HS-27A (cell line): ENCODE measurements at regions not wholly inside any gene's neighbourhood (a gene's known extent, or its start where the extent isn't known, plus 50 kb on each side); places are given as distances from the start of the nearest gene placed in this dataset.

Source experiments
- DNase-seq: peaks from one replicate; pipeline ENCODE4 v3.0.0-alpha.2; 2012; ENCODE audit warnings: low read depth, missing footprints

GRCh38 chr20:60693496-60694133, 558.4 kb upstream of the CDH4 start:
- no peak for DNase-seq

- no peak for DNase-seq
These were observed 557.3 kb upstream of the CDH4 start for GRCh38 chr20:60694763-60695162.

GRCh38 chr20:60695226-60696000, 556.6 kb upstream of the CDH4 start:
- DNase-seq, result no peak

- DNase-seq, result no peak
These were observed 554.8 kb upstream of the CDH4 start for GRCh38 chr20:60697252-60697651.

GRCh38 chr20:60700728-60701127, 551.3 kb upstream of the CDH4 start:
- DNase-seq, result no peak

- no peak for DNase-seq
These were observed 547.9 kb upstream of the CDH4 start for GRCh38 chr20:60704147-60704546.

GRCh38 chr20:60713396-60713795, 538.7 kb upstream of the CDH4 start:
- DNase-seq, result no peak

GRCh38 chr20:60715172-60715571, 536.9 kb upstream of the CDH4 start:
- DNase-seq, result no peak

GRCh38 chr20:60718743-60719480, 533.1 kb upstream of the CDH4 start:
- no peak for DNase-seq

- no peak for DNase-seq
These were observed 526.7 kb upstream of the CDH4 start for GRCh38 chr20:60725311-60725906.

GRCh38 chr20:60727425-60727824, 524.6 kb upstream of the CDH4 start:
- no peak for DNase-seq

- no peak for DNase-seq
These were observed 523.4 kb upstream of the CDH4 start for GRCh38 chr20:60728705-60729104.

GRCh38 chr20:60729135-60729900, 522.7 kb upstream of the CDH4 start:
- DNase-seq, result no peak

- no peak for DNase-seq
These were observed 519.7 kb upstream of the CDH4 start for GRCh38 chr20:60732322-60732721.

- DNase-seq, result no peak
These were observed 504.0 kb upstream of the CDH4 start for GRCh38 chr20:60748086-60748485.

GRCh38 chr20:60749804-60750602, 502.1 kb upstream of the CDH4 start:
- no peak for DNase-seq

- no peak for DNase-seq
These were observed 501.2 kb upstream of the CDH4 start for GRCh38 chr20:60750909-60751308.

- no peak for DNase-seq
These were observed 500.2 kb upstream of the CDH4 start for GRCh38 chr20:60751826-60752225.

GRCh38 chr20:60752741-60753420, 499.2 kb upstream of the CDH4 start:
- DNase-seq, result no peak

- DNase-seq, result no peak
These were observed 497.2 kb upstream of the CDH4 start for GRCh38 chr20:60754856-60755255.
